Keratinocyte (primary cell): ENCODE measurements at regions not wholly inside any gene's neighbourhood (a gene's known extent, or its start where the extent isn't known, plus 50 kb on each side); places are given as distances from the start of the nearest gene placed in this dataset.

Experiments used
- DNase-seq: peaks from one replicate; pipeline ENCODE4 v3.0.0-alpha.2; 2011; ENCODE audit warnings: low read depth, missing footprints, low spot score
- FAIRE-seq: peaks from 2 replicates; lab custom pipeline; 2011; peaks lifted over from hg19 to GRCh38; lab: Jason Lieb, UNC
- H2AFZ ChIP-seq: 2 replicates; pipeline ENCODE4 v1.6.0; 2012; ENCODE audit warnings: low read length, control low read depth, inconsistent platforms; ENCODE audit not compliant: control insufficient read depth
- H3K27ac ChIP-seq: 2 replicates; pipeline ENCODE4 v1.5.1; 2011; ENCODE audit warnings: low read length; ENCODE audit not compliant: control insufficient read depth, insufficient read depth
- H3K27me3 ChIP-seq: 3 replicates; pipeline ENCODE4 v1.6.0; 2011; ENCODE audit warnings: low read length; ENCODE audit not compliant: control insufficient read depth, insufficient read depth; ENCODE audit errors: extremely low read depth
- H3K36me3 ChIP-seq, 2 experiments: 2 replicates in 1 of 2; 3 replicates in 1 of 2; pipeline ENCODE4 v1.5.1; 2011; ENCODE audit warnings: low read length in 2 of 2, mild to moderate bottlenecking in 1 of 2; ENCODE audit not compliant: control insufficient read depth in 2 of 2, insufficient read depth in 2 of 2; ENCODE audit errors: extremely low read depth in 1 of 2
- H3K4me1 ChIP-seq: 3 replicates; pipeline ENCODE4 v1.5.1; 2011; ENCODE audit warnings: low read length; ENCODE audit not compliant: control insufficient read depth, insufficient read depth; ENCODE audit errors: extremely low read depth
- H3K4me2 ChIP-seq: 3 replicates; pipeline ENCODE4 v1.6.0; 2011; ENCODE audit warnings: low read depth, low read length; ENCODE audit not compliant: control insufficient read depth, insufficient read depth; ENCODE audit errors: extremely low read depth
- H3K4me3 ChIP-seq, 3 experiments: fragments of 200-600 bp in 1 of 3; sonication (generic) in 1 of 3; 2 replicates in 2 of 3; 3 replicates in 1 of 3; pipeline ENCODE4 v1.5.1; 2011 to 2016; ENCODE audit warnings: low read length in 3 of 3, mild to moderate bottlenecking in 3 of 3, control low read depth in 2 of 3, inconsistent platforms in 1 of 3, low read depth in 1 of 3, mixed read lengths in 1 of 3, mixed run types in 1 of 3, moderate library complexity in 1 of 3; ENCODE audit not compliant: control insufficient read depth in 2 of 3, insufficient read depth in 2 of 3; ENCODE audit errors: extremely low read depth in 1 of 3
- H3K79me2 ChIP-seq: 2 replicates; pipeline ENCODE4 v1.6.0; 2012; ENCODE audit warnings: low read length; ENCODE audit not compliant: control insufficient read depth, insufficient read depth
- H3K9ac ChIP-seq: 3 replicates; pipeline ENCODE4 v1.6.0; 2011; ENCODE audit warnings: low read length; ENCODE audit not compliant: control insufficient read depth, insufficient read depth; ENCODE audit errors: extremely low read depth
- H3K9me1 ChIP-seq: 3 replicates; pipeline ENCODE4 v1.6.0; 2011; ENCODE audit warnings: low read length; ENCODE audit not compliant: control insufficient read depth, insufficient read depth; ENCODE audit errors: extremely low read depth
- H3K9me3 ChIP-seq: 2 replicates; pipeline ENCODE4 v1.5.1; 2012; ENCODE audit warnings: low read depth, low read length; ENCODE audit not compliant: control insufficient read depth
- H4K20me1 ChIP-seq: 3 replicates; pipeline ENCODE4 v1.6.0; 2011; ENCODE audit warnings: low read length; ENCODE audit not compliant: control insufficient read depth, insufficient read depth; ENCODE audit errors: extremely low read depth
- EZH2 ChIP-seq: IDR thresholded peaks from one replicate; pipeline ENCODE4 v1.6.1; 2012; ENCODE audit warnings: inconsistent platforms, mild to moderate bottlenecking, low read length, moderate library complexity
- dilution Hi-C: fragments of 300-500 bp; cut with MboI; formaldehyde crosslinking; loops from one replicate; pipeline ENCODE4 v1.7.0; 2020; ENCODE audit warnings: low sequenced_read_pairs; ENCODE audit not compliant: extremely low pct_ligation_motif_present
- TF ChIP-seq, protein P1 (sequence below), 3 experiments: IDR thresholded peaks in 1 of 3; conservative IDR thresholded peaks in 1 of 3; optimal IDR thresholded peaks in 1 of 3; 2 replicates in 2 of 3; 3 replicates in 1 of 3; pipeline versions ENCODE3 to v1.5.1; 2011; ENCODE audit warnings: low read length in 3 of 3, mild to moderate bottlenecking in 3 of 3, moderate library complexity in 2 of 3, control low read depth in 1 of 3, inconsistent platforms in 1 of 3; ENCODE audit not compliant: insufficient read depth in 2 of 3; ENCODE audit errors: extremely low read depth in 1 of 3

DNA sequence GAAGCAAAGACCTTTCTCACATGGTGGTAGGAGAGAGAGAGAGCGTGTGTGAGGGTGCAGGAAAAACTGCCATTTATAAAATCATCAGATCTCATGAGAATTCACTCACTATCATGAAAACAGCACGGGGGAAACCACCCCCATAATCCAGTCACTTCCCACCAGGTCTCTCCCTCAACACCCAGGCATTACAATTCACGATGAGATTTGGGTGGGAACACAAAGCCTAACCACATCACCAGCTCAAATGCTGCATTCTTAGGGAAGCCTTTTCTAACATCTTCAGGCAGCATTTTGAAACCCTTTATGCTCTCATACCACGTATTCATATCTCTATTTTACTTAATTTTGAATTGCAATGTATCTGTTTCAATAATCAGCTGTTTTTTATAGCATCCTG lies 165.9 kb downstream of the TMTC3 start:
- FAIRE-seq = no peak
- no peaks in the 10 kb centered on the region for H3K36me3 ChIP-seq
- H3K9me1 ChIP-seq = no peaks in the 10 kb centered on the region
- no peak overlapping the region for H3K4me2 ChIP-seq
- no peak for TF ChIP-seq EZH2
- TF ChIP-seq, protein P1, sequence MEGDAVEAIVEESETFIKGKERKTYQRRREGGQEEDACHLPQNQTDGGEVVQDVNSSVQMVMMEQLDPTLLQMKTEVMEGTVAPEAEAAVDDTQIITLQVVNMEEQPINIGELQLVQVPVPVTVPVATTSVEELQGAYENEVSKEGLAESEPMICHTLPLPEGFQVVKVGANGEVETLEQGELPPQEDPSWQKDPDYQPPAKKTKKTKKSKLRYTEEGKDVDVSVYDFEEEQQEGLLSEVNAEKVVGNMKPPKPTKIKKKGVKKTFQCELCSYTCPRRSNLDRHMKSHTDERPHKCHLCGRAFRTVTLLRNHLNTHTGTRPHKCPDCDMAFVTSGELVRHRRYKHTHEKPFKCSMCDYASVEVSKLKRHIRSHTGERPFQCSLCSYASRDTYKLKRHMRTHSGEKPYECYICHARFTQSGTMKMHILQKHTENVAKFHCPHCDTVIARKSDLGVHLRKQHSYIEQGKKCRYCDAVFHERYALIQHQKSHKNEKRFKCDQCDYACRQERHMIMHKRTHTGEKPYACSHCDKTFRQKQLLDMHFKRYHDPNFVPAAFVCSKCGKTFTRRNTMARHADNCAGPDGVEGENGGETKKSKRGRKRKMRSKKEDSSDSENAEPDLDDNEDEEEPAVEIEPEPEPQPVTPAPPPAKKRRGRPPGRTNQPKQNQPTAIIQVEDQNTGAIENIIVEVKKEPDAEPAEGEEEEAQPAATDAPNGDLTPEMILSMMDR (optimal IDR thresholded peaks at IDR 0.05 in 1 of 3, IDR thresholded peaks at IDR 0.05 in 1 of 3, conservative IDR thresholded peaks at IDR 0.05 in 1 of 3; ENCODE audit: extremely low read depth in 1 of 3, insufficient read depth in 2 of 3, low read length in 3 of 3) = no peak
- H3K9ac ChIP-seq = no peak overlapping the region
- no peak for DNase-seq
- no peak overlapping the region for H3K27ac ChIP-seq
- H3K9me3 ChIP-seq = no peaks in the 10 kb centered on the region
- no peak overlapping the region for H2AFZ ChIP-seq
- no peaks in the 10 kb centered on the region for H4K20me1 ChIP-seq
- no peaks in the 10 kb centered on the region for H3K27me3 ChIP-seq
- no peaks in the 10 kb centered on the region for H3K79me2 ChIP-seq
- dilution Hi-C loops = no loop called here
- H3K4me3 ChIP-seq = no peak overlapping the region
- peaks cover 31% of the 10 kb centered on the region for H3K4me1 ChIP-seq

DNA sequence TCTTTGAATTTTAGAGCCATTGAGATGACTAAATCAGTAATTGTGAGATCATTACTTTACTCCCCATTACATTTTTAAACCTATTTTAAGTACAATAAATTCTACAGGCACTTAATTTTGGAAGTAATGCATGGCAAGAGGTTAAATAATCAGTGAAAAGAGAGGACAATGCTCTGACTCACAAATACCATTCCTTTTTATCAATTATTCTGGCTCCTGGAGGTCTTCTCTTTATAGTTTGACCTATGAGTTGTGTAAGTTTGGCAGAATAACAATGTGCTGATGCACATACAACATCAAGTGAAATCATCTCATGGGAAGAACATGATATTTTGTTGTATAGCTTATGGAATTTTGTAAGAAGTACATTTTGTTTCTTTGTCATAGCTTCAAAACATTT lies 166.7 kb downstream of the TMTC3 start:
- dilution Hi-C loops = no loop called here
- FAIRE-seq = no peak
- Histone ChIP-seq H4K20me1 (no peaks in the 10 kb centered on the region), H2AFZ (no peak overlapping the region), H3K27me3 (no peaks in the 10 kb centered on the region), H3K27ac (no peak overlapping the region), H3K4me2 (no peak overlapping the region), H3K36me3 (no peaks in the 10 kb centered on the region), H3K4me3 (no peak overlapping the region), H3K79me2 (no peaks in the 10 kb centered on the region), H3K9ac (no peak overlapping the region), H3K9me1 (no peaks in the 10 kb centered on the region), H3K4me1 (peaks cover 31% of the 10 kb centered on the region), H3K9me3 (no peaks in the 10 kb centered on the region)
- no peak for DNase-seq
- no peak for TF ChIP-seq EZH2
- TF ChIP-seq, protein P1 (optimal IDR thresholded peaks at IDR 0.05 in 1 of 3, IDR thresholded peaks at IDR 0.05 in 1 of 3, conservative IDR thresholded peaks at IDR 0.05 in 1 of 3; ENCODE audit: extremely low read depth in 1 of 3, insufficient read depth in 2 of 3, low read length in 3 of 3) = no peak
